CD4-positive, alpha-beta memory T cell (primary cell): ENCODE measurements at regions not wholly inside any gene's neighbourhood (a gene's known extent, or its start where the extent isn't known, plus 50 kb on each side); places are given as distances from the start of the nearest gene placed in this dataset.

Experiments used
- CTCF ChIA-PET: fragments of 350-600 bp; sonication (Branson Sonifier 250); formaldehyde crosslinking; loops from one replicate; lab custom pipeline; 2021; ENCODE audit warnings: inconsistent platforms; ENCODE audit not compliant: partially characterized antibody; lab: Charles Lee
- POLR2A ChIA-PET: fragments of 350-600 bp; sonication (Branson Sonifier 250); formaldehyde crosslinking; loops from one replicate; lab custom pipeline; 2021; ENCODE audit not compliant: partially characterized antibody; lab: Charles Lee
- DNase-seq, 5 donors: peaks; one replicate each; pipeline versions ENCODE4 v3.0.0 to v3.0.0-alpha.2; 2020 to 2022; ENCODE audit warnings: mixed read lengths in 1 of 5
- H3K27ac ChIP-seq: one replicate; pipeline ENCODE4 v1.7.0; 2013; ENCODE audit warnings: low read depth, low read length
- H3K27me3 ChIP-seq: 2 replicates; pipeline ENCODE4 v1.7.0; 2013; ENCODE audit warnings: mild to moderate bottlenecking, low read length, moderate library complexity; ENCODE audit not compliant: insufficient read depth
- H3K36me3 ChIP-seq: 2 replicates; pipeline ENCODE4 v1.7.0; 2013; ENCODE audit warnings: mild to moderate bottlenecking, low read length, moderate library complexity; ENCODE audit not compliant: insufficient read depth
- H3K4me1 ChIP-seq: 2 replicates; pipeline ENCODE4 v1.7.0; 2013; ENCODE audit warnings: mild to moderate bottlenecking, low read length, moderate library complexity; ENCODE audit not compliant: insufficient read depth
- H3K4me3 ChIP-seq, 2 donors: one replicate each; pipeline ENCODE4 v1.7.0; 2013; ENCODE audit warnings: low read length in 2 of 2, mild to moderate bottlenecking in 1 of 2
- H3K9me3 ChIP-seq, 2 donors: one replicate each; pipeline ENCODE4 v1.7.0; 2013; ENCODE audit warnings: low read length in 2 of 2, control low read depth in 1 of 2; ENCODE audit not compliant: control insufficient read depth in 1 of 2
- H3K27ac Mint-ChIP-seq, 7 donors: one replicate each; pipeline ENCODE4 v1.8.0; 2020 to 2021; ENCODE audit warnings: mixed read lengths in 7 of 7, mild to moderate bottlenecking in 6 of 7, inconsistent platforms in 3 of 7, moderate library complexity in 3 of 7
- H3K27me3 Mint-ChIP-seq, 2 donors: one replicate each; pipeline ENCODE4 v1.8.0; 2020 to 2021; ENCODE audit warnings: mixed read lengths in 2 of 2
- H3K36me3 Mint-ChIP-seq, 2 donors: one replicate each; pipeline ENCODE4 v1.8.0; 2020 to 2021; ENCODE audit warnings: mixed read lengths in 2 of 2, inconsistent platforms in 1 of 2, mild to moderate bottlenecking in 1 of 2
- H3K4me1 Mint-ChIP-seq, 4 donors: one replicate each; pipeline ENCODE4 v1.8.0; 2020 to 2021; ENCODE audit warnings: mixed read lengths in 4 of 4, mild to moderate bottlenecking in 1 of 4
- H3K4me3 Mint-ChIP-seq, 8 donors: one replicate each; pipeline ENCODE4 v1.8.0; 2020 to 2021; ENCODE audit warnings: mixed read lengths in 8 of 8, mild to moderate bottlenecking in 7 of 8, moderate library complexity in 6 of 8, inconsistent platforms in 3 of 8
- H3K9me3 Mint-ChIP-seq, 8 donors: one replicate each; pipeline ENCODE4 v1.8.0; 2020 to 2021; ENCODE audit warnings: mixed read lengths in 8 of 8, mild to moderate bottlenecking in 5 of 8, inconsistent platforms in 3 of 8, moderate library complexity in 1 of 8
- intact Hi-C: fragments of 100-400 bp; cut with micrococcal nuclease; formaldehyde crosslinking; loops from one replicate; pipeline ENCODE4 v1.15.1; 2023

GRCh38 chr3:94420931-94421330 lies 358.1 kb downstream of the NSUN3 start:
- Histone ChIP-seq H3K4me3 (no peak overlapping the region), H3K27me3 (no peaks in the 10 kb centered on the region), H3K9me3 (no peaks in the 10 kb centered on the region), H3K36me3 (no peaks in the 10 kb centered on the region), H3K4me1 (no peaks in the 10 kb centered on the region), H3K27ac (no peak overlapping the region)
- H3K36me3 Mint-ChIP-seq, result no peaks in the 10 kb centered on the region
- H3K9me3 Mint-ChIP-seq, result peaks cover 0 to 12% (median 5%) of the 10 kb centered on the region in 8 donors
- ChIA-PET POLR2A (no interaction called here), CTCF (no interaction called here)
- no peak overlapping the region for H3K27ac Mint-ChIP-seq
- H3K4me1 Mint-ChIP-seq, result no peaks in the 10 kb centered on the region
- H3K4me3 Mint-ChIP-seq, result no peak overlapping the region
- DNase-seq, result no peak
- H3K27me3 Mint-ChIP-seq, result no peaks in the 10 kb centered on the region
- intact Hi-C loops, result no loop called here

- no peaks in the 10 kb centered on the region for H3K4me1 Mint-ChIP-seq
- Histone ChIP-seq H3K9me3 (no peaks in the 10 kb centered on the region), H3K4me1 (no peaks in the 10 kb centered on the region), H3K4me3 (no peak overlapping the region), H3K36me3 (no peaks in the 10 kb centered on the region), H3K27ac (no peak overlapping the region), H3K27me3 (no peaks in the 10 kb centered on the region)
- no peak for DNase-seq
- peaks cover 0 to 16% (median 6%) of the 10 kb centered on the region in 8 donors for H3K9me3 Mint-ChIP-seq
- no peak overlapping the region for H3K4me3 Mint-ChIP-seq
- intact Hi-C loops, result no loop called here
- CTCF ChIA-PET, result no interaction called here
- POLR2A ChIA-PET, result no interaction called here
- no peaks in the 10 kb centered on the region for H3K27me3 Mint-ChIP-seq
- H3K27ac Mint-ChIP-seq, result no peak overlapping the region
- H3K36me3 Mint-ChIP-seq, result no peaks in the 10 kb centered on the region
These were observed 360.7 kb downstream of the NSUN3 start for GRCh38 chr3:94423578-94423977.

GRCh38 chr3:94429517-94429916 lies 366.7 kb downstream of the NSUN3 start:
- Histone ChIP-seq H3K4me3 (no peak overlapping the region), H3K27me3 (no peaks in the 10 kb centered on the region), H3K36me3 (no peaks in the 10 kb centered on the region), H3K9me3 (no peaks in the 10 kb centered on the region), H3K4me1 (no peaks in the 10 kb centered on the region), H3K27ac (no peak overlapping the region)
- Mint-ChIP-seq H3K27ac (no peak overlapping the region), H3K27me3 (no peaks in the 10 kb centered on the region), H3K4me3 (no peak overlapping the region), H3K9me3 (peaks cover 0 to 11% (median 0%) of the 10 kb centered on the region in 8 donors), H3K36me3 (no peaks in the 10 kb centered on the region), H3K4me1 (no peaks in the 10 kb centered on the region)
- POLR2A ChIA-PET, result no interaction called here
- CTCF ChIA-PET, result no interaction called here
- intact Hi-C loops, result no loop called here
- no peak for DNase-seq

- H3K27ac ChIP-seq, result no peak overlapping the region
- Mint-ChIP-seq H3K27me3 (no peaks in the 10 kb centered on the region), H3K4me3 (no peak overlapping the region), H3K36me3 (no peaks in the 10 kb centered on the region), H3K27ac (no peak overlapping the region), H3K4me1 (no peaks in the 10 kb centered on the region), H3K9me3 (peaks cover 0 to 6% (median 0%) of the 10 kb centered on the region in 8 donors)
- no peaks in the 10 kb centered on the region for H3K9me3 ChIP-seq
- CTCF ChIA-PET, result interaction anchor here (0.9 kb wide), 1 partner anchor 11 kb away, joined by 3 read pairs; no protein-coding TSS in a partner anchor
- intact Hi-C loops, result no loop called here
- no peaks in the 10 kb centered on the region for H3K27me3 ChIP-seq
- POLR2A ChIA-PET, result no interaction called here
- no peak overlapping the region for H3K4me3 ChIP-seq
- H3K36me3 ChIP-seq, result no peaks in the 10 kb centered on the region
- H3K4me1 ChIP-seq, result no peaks in the 10 kb centered on the region
- DNase-seq, result no peak
These were observed 369.2 kb downstream of the NSUN3 start for GRCh38 chr3:94431876-94432570.

DNA sequence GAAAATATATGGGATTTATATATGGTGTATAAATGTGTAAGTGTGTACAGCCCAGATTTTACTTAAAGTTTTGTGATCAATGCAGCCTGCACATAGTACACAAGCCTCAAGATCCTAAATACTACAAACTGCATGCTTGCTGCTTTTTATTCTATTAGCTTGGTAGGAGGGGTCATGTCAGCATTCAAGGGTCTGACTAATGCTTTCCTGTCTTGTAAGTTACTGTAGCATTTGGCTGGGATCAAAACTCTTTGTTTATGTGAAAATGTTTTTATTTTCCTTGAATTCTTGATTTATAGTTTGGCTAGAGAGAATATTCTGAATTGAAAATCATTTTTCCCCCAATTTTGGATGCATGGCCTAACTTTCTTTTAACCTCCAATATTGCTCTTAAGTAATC lies 370.9 kb downstream of the NSUN3 start:
- Mint-ChIP-seq H3K36me3 (no peaks in the 10 kb centered on the region), H3K4me3 (no peak overlapping the region), H3K9me3 (peaks cover 0 to 11% (median 3%) of the 10 kb centered on the region in 8 donors), H3K4me1 (no peaks in the 10 kb centered on the region), H3K27ac (no peak overlapping the region), H3K27me3 (no peaks in the 10 kb centered on the region)
- H3K27me3 ChIP-seq, result no peaks in the 10 kb centered on the region
- no peaks in the 10 kb centered on the region for H3K9me3 ChIP-seq
- H3K27ac ChIP-seq, result no peak overlapping the region
- no peaks in the 10 kb centered on the region for H3K4me1 ChIP-seq
- ChIA-PET CTCF (no interaction called here), POLR2A (no interaction called here)
- no peaks in the 10 kb centered on the region for H3K36me3 ChIP-seq
- H3K4me3 ChIP-seq, result no peak overlapping the region
- intact Hi-C loops, result no loop called here
- no peak for DNase-seq

GRCh38 chr3:94440767-94441493 lies 378.1 kb downstream of the NSUN3 start:
- intact Hi-C loops, result no loop called here
- CTCF ChIA-PET, result no interaction called here

DNA sequence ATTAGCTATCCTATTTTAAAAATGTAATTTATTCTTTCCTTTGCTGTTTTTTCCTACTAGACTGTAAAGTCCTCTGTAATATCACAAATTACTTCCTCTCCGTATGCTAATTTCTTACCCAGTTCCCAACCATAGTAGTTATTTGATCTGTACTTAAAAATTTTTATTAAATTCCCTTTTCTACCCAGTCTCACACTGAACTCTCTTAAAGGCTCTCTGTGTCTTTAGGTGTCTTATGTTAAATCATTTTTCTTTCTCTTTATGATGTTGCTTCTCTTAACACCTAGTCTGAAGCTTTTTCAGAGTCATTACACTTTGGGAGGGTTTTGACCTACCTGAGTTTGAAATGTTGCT lies 378.6 kb downstream of the NSUN3 start:
- no peak overlapping the region for H3K4me3 ChIP-seq
- H3K4me1 Mint-ChIP-seq, result no peaks in the 10 kb centered on the region
- H3K36me3 Mint-ChIP-seq, result no peaks in the 10 kb centered on the region
- no peak overlapping the region for H3K4me3 Mint-ChIP-seq
- no peaks in the 10 kb centered on the region for H3K9me3 ChIP-seq
- no peak overlapping the region for H3K27ac Mint-ChIP-seq
- no peak for DNase-seq
- no peak overlapping the region for H3K27ac ChIP-seq
- H3K36me3 ChIP-seq, result no peaks in the 10 kb centered on the region
- ChIA-PET POLR2A (no interaction called here), CTCF (no interaction called here)
- no peaks in the 10 kb centered on the region for H3K27me3 ChIP-seq
- intact Hi-C loops, result no loop called here
- H3K9me3 Mint-ChIP-seq, result peaks cover 0 to 11% (median 2%) of the 10 kb centered on the region in 8 donors
- H3K4me1 ChIP-seq, result no peaks in the 10 kb centered on the region
- H3K27me3 Mint-ChIP-seq, result no peaks in the 10 kb centered on the region

More at GRCh38 chr3:94440767-94441493, 378.1 kb downstream of the NSUN3 start:
- Histone ChIP-seq H3K36me3 (no peaks in the 10 kb centered on the region), H3K4me3 (no peak overlapping the region), H3K27me3 (no peaks in the 10 kb centered on the region), H3K4me1 (no peaks in the 10 kb centered on the region), H3K9me3 (no peaks in the 10 kb centered on the region), H3K27ac (no peak overlapping the region)
- H3K27ac Mint-ChIP-seq, result no peak overlapping the region
- H3K9me3 Mint-ChIP-seq, result peaks cover 0 to 11% (median 2%) of the 10 kb centered on the region in 8 donors
- no peak for DNase-seq
- POLR2A ChIA-PET, result no interaction called here
- no peaks in the 10 kb centered on the region for H3K4me1 Mint-ChIP-seq
- no peak overlapping the region for H3K4me3 Mint-ChIP-seq
- no peaks in the 10 kb centered on the region for H3K27me3 Mint-ChIP-seq
- no peaks in the 10 kb centered on the region for H3K36me3 Mint-ChIP-seq
